NT2/D1 (cell line): ENCODE measurements at regions not wholly inside any gene's neighbourhood (a gene's known extent, or its start where the extent isn't known, plus 50 kb on each side); places are given as distances from the start of the nearest gene placed in this dataset.

ENCODE experiments used
- DNase-seq: peaks from one replicate; pipeline ENCODE4 v3.0.0-alpha.2; 2011; ENCODE audit warnings: low read depth, low spot score
- H3K27me3 ChIP-seq: 2 replicates; pipeline ENCODE4 v1.6.0; 2011; ENCODE audit warnings: mild to moderate bottlenecking; ENCODE audit not compliant: insufficient read length, insufficient read depth
- H3K36me3 ChIP-seq: 2 replicates; pipeline ENCODE4 v1.6.1; 2011; ENCODE audit warnings: mild to moderate bottlenecking, low read length, mixed read lengths; ENCODE audit not compliant: insufficient read depth, insufficient read length
- H3K4me1 ChIP-seq: 2 replicates; pipeline ENCODE4 v1.5.1; 2011; ENCODE audit not compliant: insufficient read depth, insufficient read length
- H3K4me3 ChIP-seq: 2 replicates; pipeline ENCODE4 v1.5.1; 2011; ENCODE audit warnings: low read depth; ENCODE audit not compliant: insufficient read length
- H3K9ac ChIP-seq: 2 replicates; pipeline ENCODE4 v1.6.0; 2011; ENCODE audit warnings: low read depth; ENCODE audit not compliant: insufficient read length
- H3K9me3 ChIP-seq: 2 replicates; pipeline ENCODE4 v1.5.1; 2011; ENCODE audit warnings: mild to moderate bottlenecking, low read length; ENCODE audit not compliant: insufficient read depth
- SUZ12 ChIP-seq: IDR thresholded peaks from 2 replicates; pipeline ENCODE4 v1.6.1; 2011; ENCODE audit not compliant: insufficient read length, insufficient read depth; ENCODE audit errors: extremely low read depth
- YY1 ChIP-seq: IDR thresholded peaks from 2 replicates; pipeline ENCODE4 v1.6.1; 2011; ENCODE audit not compliant: insufficient read length, insufficient read depth
- ZNF274 ChIP-seq: IDR thresholded peaks from 2 replicates; pipeline ENCODE4 v1.6.1; 2011; ENCODE audit warnings: mild to moderate bottlenecking, low read depth, low read length

DNA sequence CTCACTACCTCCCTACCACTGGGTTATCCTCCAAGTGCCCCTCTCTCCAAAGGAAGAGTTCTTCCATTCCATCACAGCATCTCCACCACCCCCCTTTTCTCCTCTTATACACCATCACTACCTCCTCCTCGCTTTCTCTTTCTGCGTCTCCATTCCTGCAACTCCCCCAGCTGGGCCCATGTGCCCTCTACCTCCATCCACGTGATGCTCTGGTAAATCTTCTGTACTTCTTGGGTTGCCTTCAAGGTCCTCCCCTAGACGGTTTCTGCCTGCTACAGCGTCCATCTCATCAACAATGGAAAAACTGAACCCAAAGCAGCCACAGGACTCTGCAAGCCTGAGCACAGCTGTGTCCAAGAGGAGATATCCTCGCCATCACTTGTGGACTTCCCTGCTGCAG is 129.5 kb upstream of the SLCO3A1 start:
- no peak for TF ChIP-seq YY1
- TF ChIP-seq SUZ12 = no peak
- TF ChIP-seq ZNF274 = no peak
- H3K4me3 ChIP-seq = no peak overlapping the region
- H3K9ac ChIP-seq = no peak overlapping the region
- H3K27me3 ChIP-seq = no peaks in the 10 kb centered on the region
- no peaks in the 10 kb centered on the region for H3K9me3 ChIP-seq
- DNase-seq = no peak
- no peaks in the 10 kb centered on the region for H3K36me3 ChIP-seq
- H3K4me1 ChIP-seq = no peaks in the 10 kb centered on the region

DNA sequence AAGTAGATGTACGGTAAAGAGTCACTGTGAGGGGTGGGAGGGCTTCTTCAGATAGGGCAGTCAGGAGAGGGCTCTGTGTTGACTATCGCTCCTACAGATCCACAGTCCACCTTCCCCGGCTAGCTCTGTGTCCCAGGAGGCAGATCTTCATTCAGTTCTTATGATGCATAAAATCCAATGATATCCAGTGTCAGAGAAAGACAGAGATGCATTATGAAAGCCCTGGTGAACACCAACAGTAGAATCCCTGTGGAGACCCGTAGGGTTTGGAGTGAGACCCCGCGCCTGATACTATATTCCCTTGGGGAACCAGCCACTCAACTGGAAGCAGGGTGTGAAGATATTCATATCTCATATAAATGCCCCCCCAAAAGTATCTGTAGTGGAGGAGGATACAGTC is 119.8 kb upstream of the SLCO3A1 start:
- no peaks in the 10 kb centered on the region for H3K36me3 ChIP-seq
- TF ChIP-seq YY1 = no peak
- TF ChIP-seq SUZ12 = no peak
- TF ChIP-seq ZNF274 = no peak
- no peak overlapping the region for H3K9ac ChIP-seq
- H3K4me1 ChIP-seq = no peaks in the 10 kb centered on the region
- no peak for DNase-seq
- H3K27me3 ChIP-seq = no peaks in the 10 kb centered on the region
- no peaks in the 10 kb centered on the region for H3K9me3 ChIP-seq
- H3K4me3 ChIP-seq = no peak overlapping the region

DNA sequence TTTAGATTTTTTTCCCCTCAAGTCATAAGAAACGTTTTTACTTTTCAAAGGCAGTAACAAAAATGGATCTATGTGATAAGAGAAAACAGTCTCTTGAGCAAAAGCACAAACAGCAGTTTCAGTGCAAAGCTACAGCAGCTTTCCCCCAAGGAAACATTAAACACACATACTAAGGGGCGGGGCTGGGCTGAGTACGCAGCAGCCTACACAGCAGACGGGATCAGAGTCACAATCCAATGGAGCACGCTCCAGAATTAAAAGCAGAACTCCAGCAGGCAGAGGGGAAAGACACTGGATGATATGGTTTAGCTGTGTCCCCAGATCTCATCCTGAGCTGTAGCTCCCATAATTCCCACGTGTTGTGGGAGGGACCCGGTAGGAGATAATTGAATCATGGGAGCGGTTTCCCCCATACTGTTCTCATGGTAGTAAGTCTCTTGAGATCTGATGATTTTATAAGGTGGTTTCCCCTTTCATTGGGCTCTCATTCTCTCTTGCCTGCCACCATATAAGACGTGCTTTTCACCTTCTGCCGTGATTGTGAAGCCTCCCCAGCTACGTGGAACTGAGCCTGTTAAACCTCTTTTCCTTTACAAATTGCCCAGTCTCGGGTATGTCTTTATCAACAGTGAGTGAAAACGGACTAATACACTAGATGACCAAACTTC is 116.2 kb upstream of the SLCO3A1 start:
- no peak for DNase-seq
- Histone ChIP-seq H3K4me1 (no peaks in the 10 kb centered on the region), H3K4me3 (no peak overlapping the region), H3K9me3 (no peaks in the 10 kb centered on the region), H3K36me3 (no peaks in the 10 kb centered on the region), H3K27me3 (no peaks in the 10 kb centered on the region), H3K9ac (no peak overlapping the region)
- no peak for TF ChIP-seq SUZ12
- TF ChIP-seq YY1 = no peak
- TF ChIP-seq ZNF274 = no peak

DNA sequence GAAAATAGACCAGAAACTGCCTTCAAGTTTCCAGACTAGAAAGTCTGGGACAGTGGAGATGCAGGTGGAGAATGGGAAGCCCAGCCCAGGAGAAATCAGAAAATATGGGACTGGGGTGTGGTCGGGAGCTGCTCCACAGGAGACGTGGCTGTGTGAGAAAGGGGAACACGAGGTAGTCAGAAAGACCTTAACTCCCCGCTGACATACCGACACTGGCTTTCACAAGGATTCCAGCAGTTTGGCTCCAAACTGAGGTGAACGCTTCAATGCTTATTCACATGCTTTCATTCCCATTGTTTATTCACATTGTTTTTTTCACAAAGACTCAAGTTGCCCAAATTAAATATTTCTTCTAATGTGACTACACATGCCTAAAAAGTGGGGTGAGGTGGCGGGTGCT is 111.5 kb upstream of the SLCO3A1 start:
- H3K4me1 ChIP-seq = no peaks in the 10 kb centered on the region
- no peaks in the 10 kb centered on the region for H3K36me3 ChIP-seq
- no peak overlapping the region for H3K4me3 ChIP-seq
- TF ChIP-seq SUZ12 = no peak
- no peak for TF ChIP-seq YY1
- no peak for TF ChIP-seq ZNF274
- H3K9ac ChIP-seq = no peak overlapping the region
- DNase-seq = no peak
- H3K9me3 ChIP-seq = no peaks in the 10 kb centered on the region
- H3K27me3 ChIP-seq = no peaks in the 10 kb centered on the region

DNA sequence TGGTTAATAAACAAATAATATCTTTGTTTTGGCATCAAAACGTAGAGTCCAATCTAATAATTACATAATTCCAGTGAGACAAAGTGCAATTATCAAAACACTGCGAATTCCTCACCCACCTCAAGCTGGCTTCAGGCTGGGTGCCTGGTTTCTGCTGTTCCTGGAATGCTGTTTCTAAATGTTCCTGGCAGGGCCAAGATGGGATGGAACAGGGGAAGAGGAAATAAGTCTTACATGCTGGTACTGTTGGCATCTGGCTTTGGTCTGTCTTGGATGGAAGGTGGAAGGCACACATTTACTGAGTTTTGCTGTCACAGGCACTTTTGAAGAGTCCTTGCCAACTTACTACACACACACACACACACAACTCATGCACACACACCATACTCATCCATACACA is 101.9 kb upstream of the SLCO3A1 start:
- Histone ChIP-seq H3K4me1 (no peaks in the 10 kb centered on the region), H3K9me3 (no peaks in the 10 kb centered on the region; the same call in 1 of the 2 replicates), H3K9ac (no peak overlapping the region), H3K36me3 (no peaks in the 10 kb centered on the region), H3K4me3 (no peak overlapping the region), H3K27me3 (no peaks in the 10 kb centered on the region)
- DNase-seq = no peak
- no peak for TF ChIP-seq YY1
- TF ChIP-seq SUZ12 = no peak
- no peak for TF ChIP-seq ZNF274

DNA sequence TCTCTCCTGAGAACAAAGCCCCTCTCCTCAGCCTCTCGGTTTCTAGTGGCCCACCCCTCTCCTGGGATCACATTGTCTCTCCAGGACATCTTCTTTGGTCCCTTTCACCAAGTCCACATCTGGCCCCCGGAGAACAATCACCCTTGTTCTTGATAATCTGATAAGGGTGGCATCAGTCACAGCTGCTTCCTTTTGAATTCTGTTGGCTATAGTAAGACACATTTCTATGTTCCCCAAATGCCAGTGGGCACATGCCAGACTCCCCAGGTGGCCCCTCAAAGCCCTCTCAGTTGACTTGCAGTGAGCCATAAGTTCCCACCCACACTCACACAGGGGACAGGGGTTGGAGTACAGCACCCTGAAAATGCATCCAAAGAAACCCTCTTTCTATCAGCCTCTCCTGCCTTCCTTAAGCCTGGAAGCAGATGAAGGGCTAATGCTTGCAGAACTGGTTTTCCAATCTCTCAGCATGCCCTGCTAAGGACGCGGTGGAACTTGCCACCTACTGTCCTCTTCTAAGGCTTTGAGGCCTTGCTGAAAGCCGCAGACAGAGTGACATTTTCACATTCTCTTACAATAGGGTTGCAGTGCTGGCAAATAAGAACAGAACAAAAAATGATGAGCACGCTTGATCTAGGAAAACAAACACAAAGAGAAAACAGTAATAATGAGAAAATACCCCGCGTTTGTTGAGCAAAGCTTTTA is 101.3 kb upstream of the SLCO3A1 start:
- Histone ChIP-seq H3K36me3 (no peaks in the 10 kb centered on the region), H3K9ac (no peak overlapping the region), H3K9me3 (no peaks in the 10 kb centered on the region; the same call in 1 of the 2 replicates), H3K4me3 (no peak overlapping the region), H3K27me3 (no peaks in the 10 kb centered on the region), H3K4me1 (no peaks in the 10 kb centered on the region)
- DNase-seq = no peak
- TF ChIP-seq ZNF274 (no peak), YY1 (no peak), SUZ12 (no peak)

DNA sequence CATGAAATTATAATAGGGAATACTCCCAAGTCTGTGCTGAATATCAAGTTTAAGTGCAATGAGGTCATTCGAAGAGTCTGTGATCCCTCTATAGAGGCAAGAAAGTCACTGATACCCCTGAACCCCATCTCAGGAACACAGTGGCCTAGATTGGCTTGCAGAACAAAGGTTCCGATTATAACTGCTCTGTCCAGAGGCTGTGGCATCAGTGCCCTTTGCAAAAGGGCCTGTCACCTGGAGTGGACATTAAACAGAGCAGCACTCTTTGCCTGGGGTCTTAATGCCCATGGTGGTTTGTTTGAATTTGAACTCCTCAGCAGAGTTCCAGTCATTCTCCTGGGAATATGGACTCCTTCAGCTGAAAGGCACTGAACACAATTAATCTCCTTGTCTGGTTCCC is 93.9 kb upstream of the SLCO3A1 start:
- H3K36me3 ChIP-seq = no peaks in the 10 kb centered on the region
- no peak overlapping the region for H3K9ac ChIP-seq
- no peak for TF ChIP-seq YY1
- TF ChIP-seq SUZ12 = no peak
- TF ChIP-seq ZNF274 = no peak
- H3K27me3 ChIP-seq = no peaks in the 10 kb centered on the region
- no peak for DNase-seq
- H3K9me3 ChIP-seq = no peaks in the 10 kb centered on the region
- H3K4me3 ChIP-seq = no peak overlapping the region
- H3K4me1 ChIP-seq = no peaks in the 10 kb centered on the region
